ENCODE measurements at regions not wholly inside any gene's neighbourhood (a gene's known extent, or its start where the extent isn't known, plus 50 kb on each side); places are given as distances from the start of the nearest gene placed in this dataset.

DNA sequence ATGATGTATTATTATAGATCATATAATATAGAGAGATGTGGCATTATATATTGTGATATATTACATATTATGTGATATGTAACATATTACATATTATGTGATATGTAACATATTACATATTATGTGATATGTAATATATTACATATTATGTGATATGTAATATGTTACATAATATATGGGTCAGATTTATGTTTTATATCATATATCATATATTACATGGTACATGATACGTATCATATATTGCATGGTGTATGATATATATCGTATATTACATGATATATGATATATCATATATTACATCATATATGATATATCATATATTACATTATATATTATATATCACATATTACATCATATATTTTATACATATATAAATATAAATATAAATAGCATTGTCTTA lies 164.1 kb upstream of the NEBL start:
- no peaks in the 10 kb centered on the region for H3K27me3 ChIP-seq (ENCODE audit: low read depth, low read length)
- no peak overlapping the region for H3K27ac ChIP-seq (ENCODE audit: low read length)
- H3K9ac ChIP-seq (ENCODE audit: low read length) = no peak overlapping the region
- no peaks in the 10 kb centered on the region for H3K36me3 ChIP-seq (replicated peaks; ENCODE audit: low read depth, low read length)
- no peak for TF ChIP-seq EZH2phosphoT487 (IDR thresholded peaks at IDR 0.05; ENCODE audit: low read depth)
- TF ChIP-seq, protein P1, sequence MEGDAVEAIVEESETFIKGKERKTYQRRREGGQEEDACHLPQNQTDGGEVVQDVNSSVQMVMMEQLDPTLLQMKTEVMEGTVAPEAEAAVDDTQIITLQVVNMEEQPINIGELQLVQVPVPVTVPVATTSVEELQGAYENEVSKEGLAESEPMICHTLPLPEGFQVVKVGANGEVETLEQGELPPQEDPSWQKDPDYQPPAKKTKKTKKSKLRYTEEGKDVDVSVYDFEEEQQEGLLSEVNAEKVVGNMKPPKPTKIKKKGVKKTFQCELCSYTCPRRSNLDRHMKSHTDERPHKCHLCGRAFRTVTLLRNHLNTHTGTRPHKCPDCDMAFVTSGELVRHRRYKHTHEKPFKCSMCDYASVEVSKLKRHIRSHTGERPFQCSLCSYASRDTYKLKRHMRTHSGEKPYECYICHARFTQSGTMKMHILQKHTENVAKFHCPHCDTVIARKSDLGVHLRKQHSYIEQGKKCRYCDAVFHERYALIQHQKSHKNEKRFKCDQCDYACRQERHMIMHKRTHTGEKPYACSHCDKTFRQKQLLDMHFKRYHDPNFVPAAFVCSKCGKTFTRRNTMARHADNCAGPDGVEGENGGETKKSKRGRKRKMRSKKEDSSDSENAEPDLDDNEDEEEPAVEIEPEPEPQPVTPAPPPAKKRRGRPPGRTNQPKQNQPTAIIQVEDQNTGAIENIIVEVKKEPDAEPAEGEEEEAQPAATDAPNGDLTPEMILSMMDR (IDR thresholded peaks at IDR 0.05; ENCODE audit: low read depth, low read length) = no peak
- no peak overlapping the region for H3K4me2 ChIP-seq (ENCODE audit: low read length)
- no peak overlapping the region for H2AFZ ChIP-seq (ENCODE audit: low read depth, low read length)
- H3K4me3 ChIP-seq (ENCODE audit: low read length) = no peak overlapping the region
- H3K9me3 ChIP-seq (ENCODE audit: insufficient read depth, low read length) = no peaks in the 10 kb centered on the region
- H3K79me2 ChIP-seq (ENCODE audit: low read length) = no peaks in the 10 kb centered on the region
- H3K4me1 ChIP-seq (ENCODE audit: low read length) = no peaks in the 10 kb centered on the region
- H4K20me1 ChIP-seq (ENCODE audit: insufficient read depth, low read length) = no peaks in the 10 kb centered on the region

DNA sequence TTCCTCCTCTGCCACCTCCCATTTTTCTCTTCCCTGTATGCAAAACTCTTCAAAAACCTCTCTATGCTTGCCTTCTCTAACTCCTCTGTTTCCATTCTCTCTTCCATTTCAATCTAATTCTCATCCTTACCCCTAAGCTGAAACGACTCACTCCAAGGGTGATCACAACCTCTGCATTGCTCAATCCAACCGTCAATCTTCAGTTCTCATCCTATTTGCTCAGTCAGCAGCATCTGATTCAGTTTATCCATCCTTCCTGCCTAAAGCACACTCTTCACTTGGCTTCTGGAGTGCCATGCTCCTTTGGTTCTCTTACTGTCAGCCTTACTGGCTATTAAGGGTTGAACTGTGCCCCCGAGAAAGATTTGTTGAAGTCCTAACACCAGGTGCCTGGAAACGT lies 163.5 kb upstream of the NEBL start:
- Histone ChIP-seq H3K36me3 (replicated peaks; ENCODE audit: low read depth, low read length) (no peaks in the 10 kb centered on the region), H3K4me2 (ENCODE audit: low read length) (no peak overlapping the region), H3K4me1 (ENCODE audit: low read length) (no peaks in the 10 kb centered on the region), H3K4me3 (ENCODE audit: low read length) (no peak overlapping the region), H3K9ac (ENCODE audit: low read length) (no peak overlapping the region), H3K27ac (ENCODE audit: low read length) (no peak overlapping the region), H3K27me3 (ENCODE audit: low read depth, low read length) (no peaks in the 10 kb centered on the region), H3K79me2 (ENCODE audit: low read length) (no peaks in the 10 kb centered on the region), H3K9me3 (ENCODE audit: insufficient read depth, low read length) (no peaks in the 10 kb centered on the region), H2AFZ (ENCODE audit: low read depth, low read length) (no peak overlapping the region), H4K20me1 (ENCODE audit: insufficient read depth, low read length) (no peaks in the 10 kb centered on the region)
- no peak for TF ChIP-seq EZH2phosphoT487 (IDR thresholded peaks at IDR 0.05; ENCODE audit: low read depth)
- TF ChIP-seq, protein P1 (IDR thresholded peaks at IDR 0.05; ENCODE audit: low read depth, low read length) = no peak

DNA sequence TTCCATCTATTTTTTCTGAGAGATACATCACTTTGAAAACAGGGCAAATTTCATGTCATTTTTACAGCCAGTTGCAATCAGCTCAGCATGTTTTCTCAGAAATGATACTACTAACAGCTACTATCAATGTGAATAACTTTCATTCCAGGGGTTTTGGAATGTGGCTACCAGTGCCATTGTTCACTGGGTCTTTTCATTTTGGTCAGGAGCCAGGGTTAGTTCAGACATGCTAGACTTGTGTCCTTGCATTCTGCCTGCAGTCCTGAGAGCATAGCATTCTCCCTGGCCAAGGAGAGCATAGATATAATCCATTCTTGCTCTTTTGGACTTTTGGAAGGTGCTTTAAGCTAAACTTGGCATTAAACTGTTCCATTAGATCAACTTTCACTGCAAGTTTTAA lies 160.9 kb upstream of the NEBL start:
- no peaks in the 10 kb centered on the region for H3K9me3 ChIP-seq (ENCODE audit: insufficient read depth, low read length)
- no peaks in the 10 kb centered on the region for H3K4me1 ChIP-seq (ENCODE audit: low read length)
- TF ChIP-seq, protein P1 (IDR thresholded peaks at IDR 0.05; ENCODE audit: low read depth, low read length) = no peak
- no peak for TF ChIP-seq EZH2phosphoT487 (IDR thresholded peaks at IDR 0.05; ENCODE audit: low read depth)
- H3K4me3 ChIP-seq (ENCODE audit: low read length) = no peak overlapping the region
- no peaks in the 10 kb centered on the region for H4K20me1 ChIP-seq (ENCODE audit: insufficient read depth, low read length)
- no peak overlapping the region for H2AFZ ChIP-seq (ENCODE audit: low read depth, low read length)
- no peak overlapping the region for H3K27ac ChIP-seq (ENCODE audit: low read length)
- H3K36me3 ChIP-seq (replicated peaks; ENCODE audit: low read depth, low read length) = no peaks in the 10 kb centered on the region
- H3K9ac ChIP-seq (ENCODE audit: low read length) = no peak overlapping the region
- no peaks in the 10 kb centered on the region for H3K27me3 ChIP-seq (ENCODE audit: low read depth, low read length)
- no peak overlapping the region for H3K4me2 ChIP-seq (ENCODE audit: low read length)
- H3K79me2 ChIP-seq (ENCODE audit: low read length) = no peaks in the 10 kb centered on the region

DNA sequence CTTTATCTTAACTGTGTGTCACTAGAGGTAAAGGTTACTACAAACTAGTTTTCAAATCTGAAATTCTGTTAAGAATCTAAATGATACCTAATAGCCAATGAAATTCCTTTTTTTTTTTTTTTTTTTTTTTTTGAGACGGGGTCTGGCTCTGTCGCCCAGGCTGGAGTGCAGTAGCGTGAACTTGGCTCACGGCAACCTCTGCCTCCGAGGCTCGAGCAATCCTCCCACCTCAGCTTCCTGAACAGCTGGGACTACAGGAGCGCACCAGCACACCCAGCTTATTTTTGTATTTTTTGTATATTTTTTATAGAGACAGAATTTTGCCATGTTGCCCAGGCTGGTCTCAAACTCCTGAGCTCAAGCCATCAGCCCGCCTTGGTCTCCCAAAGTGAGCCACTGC lies 160.3 kb upstream of the NEBL start:
- Histone ChIP-seq H2AFZ (ENCODE audit: low read depth, low read length) (no peak overlapping the region), H3K9ac (ENCODE audit: low read length) (no peak overlapping the region), H3K4me2 (ENCODE audit: low read length) (no peak overlapping the region), H3K79me2 (ENCODE audit: low read length) (no peaks in the 10 kb centered on the region), H3K4me1 (ENCODE audit: low read length) (no peaks in the 10 kb centered on the region), H4K20me1 (ENCODE audit: insufficient read depth, low read length) (no peaks in the 10 kb centered on the region), H3K27me3 (ENCODE audit: low read depth, low read length) (no peaks in the 10 kb centered on the region), H3K9me3 (ENCODE audit: insufficient read depth, low read length) (no peaks in the 10 kb centered on the region), H3K4me3 (ENCODE audit: low read length) (no peak overlapping the region), H3K36me3 (replicated peaks; ENCODE audit: low read depth, low read length) (no peaks in the 10 kb centered on the region), H3K27ac (ENCODE audit: low read length) (no peak overlapping the region)
- TF ChIP-seq EZH2phosphoT487 (IDR thresholded peaks at IDR 0.05; ENCODE audit: low read depth) = no peak
- TF ChIP-seq, protein P1 (IDR thresholded peaks at IDR 0.05; ENCODE audit: low read depth, low read length) = no peak

Measured in OCI-LY3 (cell line).